ENCODE measurements at regions not wholly inside any gene's neighbourhood (a gene's known extent, or its start where the extent isn't known, plus 50 kb on each side); places are given as distances from the start of the nearest gene placed in this dataset.

DNA sequence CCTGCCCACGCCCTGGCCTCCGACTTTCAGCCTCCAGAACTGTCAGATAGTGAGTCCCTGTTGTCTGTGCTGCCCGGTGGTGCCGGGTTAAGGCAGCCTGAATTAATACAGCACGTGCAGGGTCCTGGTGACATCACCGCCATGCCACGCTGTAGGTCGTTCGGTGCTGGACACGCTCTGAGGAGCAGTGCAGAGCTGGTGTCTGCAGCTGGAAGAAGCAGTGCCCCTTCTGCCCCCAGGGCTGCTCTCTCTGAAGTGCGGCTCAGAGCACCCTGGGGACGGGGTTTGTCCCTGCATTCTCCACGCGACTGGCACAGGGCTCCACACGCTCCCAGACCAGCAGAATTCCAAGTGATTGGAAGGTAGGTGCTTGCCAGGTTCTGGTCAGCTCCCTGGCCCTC lies 831.5 kb downstream of the TBC1D22A start:
- FAIRE-seq (no peak), ATAC-seq (no peak), DNase-seq (ENCODE audit: low spot score) (no peak)
- H4K20me1 ChIP-seq (ENCODE audit: insufficient read depth, low read length): no peaks in the 10 kb centered on the region
- no peaks in the 10 kb centered on the region for H3K9me3 ChIP-seq (ENCODE audit: low read length)
- POLR2A ChIA-PET: no interaction called here
- H3K36me3 ChIP-seq (replicated peaks in 1 of 2; ENCODE audit: control insufficient read depth in 1 of 2, insufficient read depth in 2 of 2, low read length in 2 of 2): no peaks in the 10 kb centered on the region
- H3K4me3 ChIP-seq (replicated peaks in 1 of 3; ENCODE audit: insufficient read depth in 1 of 3, low read depth in 2 of 3, low read length in 3 of 3): no peak overlapping the region
- no peaks in the 10 kb centered on the region for H3K4me1 ChIP-seq (ENCODE audit: insufficient read depth, low read length)
- H3K79me2 ChIP-seq (ENCODE audit: insufficient read depth, low read length): no peaks in the 10 kb centered on the region
- H3K27me3 ChIP-seq (ENCODE audit: control insufficient read depth in 1 of 2, insufficient read depth in 2 of 2, low read length in 2 of 2): peaks cover 0 to 13% of the 10 kb centered on the region in 2 experiments; a peak in 2 of 5 replicates
- no peak overlapping the region for H2AFZ ChIP-seq (ENCODE audit: low read length)
- TF ChIP-seq RBAK (CRISPR knock-in tag; IDR thresholded peaks at IDR 0.05) (no peak), NONO (IDR thresholded peaks at IDR 0.05) (no peak), NONO (CRISPR knock-in tag; conservative IDR thresholded peaks at IDR 0.05) (no peak), MZF1 (CRISPR knock-in tag; IDR thresholded peaks at IDR 0.05; ENCODE audit: borderline replicate concordance) (no peak), YEATS4 (CRISPR knock-in tag; IDR thresholded peaks at IDR 0.05; ENCODE audit: borderline replicate concordance) (no peak), RNF2 (conservative IDR thresholded peaks at IDR 0.05; ENCODE audit: low read depth) (no peak), ATF7 (IDR thresholded peaks at IDR 0.05) (no peak), ATF7 (CRISPR knock-in tag; IDR thresholded peaks at IDR 0.05) (no peak), ZMYM2 (CRISPR knock-in tag; IDR thresholded peaks at IDR 0.05) (no peak), PRPF4 (IDR thresholded peaks at IDR 0.05; ENCODE audit: low read depth, low read length, poor library complexity, severe bottlenecking) (no peak), HOXA9 (CRISPR knock-in tag; IDR thresholded peaks at IDR 0.05; ENCODE audit: borderline replicate concordance) (no peak), KAT7 (CRISPR knock-in tag; IDR thresholded peaks at IDR 0.05; ENCODE audit: borderline replicate concordance) (no peak), NKX3-1 (CRISPR knock-in tag; IDR thresholded peaks at IDR 0.05) (no peak)
- TF ChIP-seq, protein P1, sequence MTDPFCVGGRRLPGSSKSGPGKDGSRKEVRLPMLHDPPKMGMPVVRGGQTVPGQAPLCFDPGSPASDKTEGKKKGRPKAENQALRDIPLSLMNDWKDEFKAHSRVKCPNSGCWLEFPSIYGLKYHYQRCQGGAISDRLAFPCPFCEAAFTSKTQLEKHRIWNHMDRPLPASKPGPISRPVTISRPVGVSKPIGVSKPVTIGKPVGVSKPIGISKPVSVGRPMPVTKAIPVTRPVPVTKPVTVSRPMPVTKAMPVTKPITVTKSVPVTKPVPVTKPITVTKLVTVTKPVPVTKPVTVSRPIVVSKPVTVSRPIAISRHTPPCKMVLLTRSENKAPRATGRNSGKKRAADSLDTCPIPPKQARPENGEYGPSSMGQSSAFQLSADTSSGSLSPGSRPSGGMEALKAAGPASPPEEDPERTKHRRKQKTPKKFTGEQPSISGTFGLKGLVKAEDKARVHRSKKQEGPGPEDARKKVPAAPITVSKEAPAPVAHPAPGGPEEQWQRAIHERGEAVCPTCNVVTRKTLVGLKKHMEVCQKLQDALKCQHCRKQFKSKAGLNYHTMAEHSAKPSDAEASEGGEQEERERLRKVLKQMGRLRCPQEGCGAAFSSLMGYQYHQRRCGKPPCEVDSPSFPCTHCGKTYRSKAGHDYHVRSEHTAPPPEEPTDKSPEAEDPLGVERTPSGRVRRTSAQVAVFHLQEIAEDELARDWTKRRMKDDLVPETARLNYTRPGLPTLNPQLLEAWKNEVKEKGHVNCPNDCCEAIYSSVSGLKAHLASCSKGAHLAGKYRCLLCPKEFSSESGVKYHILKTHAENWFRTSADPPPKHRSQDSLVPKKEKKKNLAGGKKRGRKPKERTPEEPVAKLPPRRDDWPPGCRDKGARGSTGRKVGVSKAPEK (CRISPR knock-in tag; IDR thresholded peaks at IDR 0.05; ENCODE audit: borderline replicate concordance): no peak
- TF ChIP-seq, protein P2, sequence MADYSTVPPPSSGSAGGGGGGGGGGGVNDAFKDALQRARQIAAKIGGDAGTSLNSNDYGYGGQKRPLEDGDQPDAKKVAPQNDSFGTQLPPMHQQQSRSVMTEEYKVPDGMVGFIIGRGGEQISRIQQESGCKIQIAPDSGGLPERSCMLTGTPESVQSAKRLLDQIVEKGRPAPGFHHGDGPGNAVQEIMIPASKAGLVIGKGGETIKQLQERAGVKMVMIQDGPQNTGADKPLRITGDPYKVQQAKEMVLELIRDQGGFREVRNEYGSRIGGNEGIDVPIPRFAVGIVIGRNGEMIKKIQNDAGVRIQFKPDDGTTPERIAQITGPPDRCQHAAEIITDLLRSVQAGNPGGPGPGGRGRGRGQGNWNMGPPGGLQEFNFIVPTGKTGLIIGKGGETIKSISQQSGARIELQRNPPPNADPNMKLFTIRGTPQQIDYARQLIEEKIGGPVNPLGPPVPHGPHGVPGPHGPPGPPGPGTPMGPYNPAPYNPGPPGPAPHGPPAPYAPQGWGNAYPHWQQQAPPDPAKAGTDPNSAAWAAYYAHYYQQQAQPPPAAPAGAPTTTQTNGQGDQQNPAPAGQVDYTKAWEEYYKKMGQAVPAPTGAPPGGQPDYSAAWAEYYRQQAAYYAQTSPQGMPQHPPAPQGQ (CRISPR knock-in tag; IDR thresholded peaks at IDR 0.05; ENCODE audit: borderline replicate concordance): no peak
- TF ChIP-seq, protein P3, sequence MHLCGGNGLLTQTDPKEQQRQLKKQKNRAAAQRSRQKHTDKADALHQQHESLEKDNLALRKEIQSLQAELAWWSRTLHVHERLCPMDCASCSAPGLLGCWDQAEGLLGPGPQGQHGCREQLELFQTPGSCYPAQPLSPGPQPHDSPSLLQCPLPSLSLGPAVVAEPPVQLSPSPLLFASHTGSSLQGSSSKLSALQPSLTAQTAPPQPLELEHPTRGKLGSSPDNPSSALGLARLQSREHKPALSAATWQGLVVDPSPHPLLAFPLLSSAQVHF (CRISPR knock-in tag; IDR thresholded peaks at IDR 0.05): no peak
- TF ChIP-seq, protein P4, sequence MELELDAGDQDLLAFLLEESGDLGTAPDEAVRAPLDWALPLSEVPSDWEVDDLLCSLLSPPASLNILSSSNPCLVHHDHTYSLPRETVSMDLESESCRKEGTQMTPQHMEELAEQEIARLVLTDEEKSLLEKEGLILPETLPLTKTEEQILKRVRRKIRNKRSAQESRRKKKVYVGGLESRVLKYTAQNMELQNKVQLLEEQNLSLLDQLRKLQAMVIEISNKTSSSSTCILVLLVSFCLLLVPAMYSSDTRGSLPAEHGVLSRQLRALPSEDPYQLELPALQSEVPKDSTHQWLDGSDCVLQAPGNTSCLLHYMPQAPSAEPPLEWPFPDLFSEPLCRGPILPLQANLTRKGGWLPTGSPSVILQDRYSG (CRISPR knock-in tag; IDR thresholded peaks at IDR 0.05): no peak
- intact Hi-C loops (cut with micrococcal nuclease; ENCODE audit: unreplicated experiment) (no loop called here), in situ Hi-C loops (cut with HindIII; ENCODE audit: extremely low pct_ligation_motif_present, low pct_unique_long_range_greater_than_20kb) (loop anchor here (5.0 kb wide), 1 partner anchor 1977 kb away; no protein-coding TSS in a partner anchor)
- H3K4me2 ChIP-seq (ENCODE audit: low read depth, low read length): no peak overlapping the region
- CTCF ChIA-PET (ENCODE audit: low intra/inter-chr PET ratio, low total read pairs): no interaction called here
- no TSS peak for BruUV-seq (replicated peaks)
- no peak overlapping the region for H3K9ac ChIP-seq (ENCODE audit: insufficient read depth, low read depth, low read length)
- 0% methylated on average over 2 of the region's 15 CpGs for WGBS (ENCODE audit: low lambda C conversion rate)
- no peak overlapping the region for H3K27ac ChIP-seq (ENCODE audit: extremely low read length, insufficient read depth, low read length)

Measured in HepG2 (cell line).